C4-2B (cell line): ENCODE measurements at regions not wholly inside any gene's neighbourhood (a gene's known extent, or its start where the extent isn't known, plus 50 kb on each side); places are given as distances from the start of the nearest gene placed in this dataset.

ENCODE experiments used
- ZFX ChIP-seq: fragments of 450-650 bp; IDR thresholded peaks from 2 replicates; pipeline ENCODE4 v1.6.1; 2017
- TF ChIP-seq, protein P1 (sequence below): fragments of 450-650 bp; conservative IDR thresholded peaks from 2 replicates; pipeline ENCODE4 v1.5.1; 2017; ENCODE audit warnings: mild to moderate bottlenecking

DNA sequence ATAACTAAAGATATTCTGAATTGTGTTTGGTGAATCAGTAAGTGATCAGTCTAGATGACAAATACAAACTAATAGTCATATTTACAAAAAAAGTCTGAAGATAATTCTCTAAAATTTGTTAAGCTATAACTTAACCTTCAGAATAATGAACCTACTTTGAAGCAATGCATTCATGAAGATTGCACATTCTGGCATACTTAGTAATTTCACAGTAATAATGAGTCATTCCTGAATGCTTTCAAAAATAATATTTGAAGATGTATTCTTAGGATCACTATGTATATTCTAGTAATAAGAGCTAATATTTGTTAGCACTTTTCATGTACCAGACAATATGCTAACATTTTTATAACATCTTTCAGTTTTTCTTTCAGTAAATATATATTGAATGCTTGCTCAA, 756.7 kb upstream of the SLIT2 start:
- TF ChIP-seq, protein P1, sequence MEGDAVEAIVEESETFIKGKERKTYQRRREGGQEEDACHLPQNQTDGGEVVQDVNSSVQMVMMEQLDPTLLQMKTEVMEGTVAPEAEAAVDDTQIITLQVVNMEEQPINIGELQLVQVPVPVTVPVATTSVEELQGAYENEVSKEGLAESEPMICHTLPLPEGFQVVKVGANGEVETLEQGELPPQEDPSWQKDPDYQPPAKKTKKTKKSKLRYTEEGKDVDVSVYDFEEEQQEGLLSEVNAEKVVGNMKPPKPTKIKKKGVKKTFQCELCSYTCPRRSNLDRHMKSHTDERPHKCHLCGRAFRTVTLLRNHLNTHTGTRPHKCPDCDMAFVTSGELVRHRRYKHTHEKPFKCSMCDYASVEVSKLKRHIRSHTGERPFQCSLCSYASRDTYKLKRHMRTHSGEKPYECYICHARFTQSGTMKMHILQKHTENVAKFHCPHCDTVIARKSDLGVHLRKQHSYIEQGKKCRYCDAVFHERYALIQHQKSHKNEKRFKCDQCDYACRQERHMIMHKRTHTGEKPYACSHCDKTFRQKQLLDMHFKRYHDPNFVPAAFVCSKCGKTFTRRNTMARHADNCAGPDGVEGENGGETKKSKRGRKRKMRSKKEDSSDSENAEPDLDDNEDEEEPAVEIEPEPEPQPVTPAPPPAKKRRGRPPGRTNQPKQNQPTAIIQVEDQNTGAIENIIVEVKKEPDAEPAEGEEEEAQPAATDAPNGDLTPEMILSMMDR: no peak
- TF ChIP-seq ZFX: no peak
